HEK293T (cell line): ENCODE measurements at regions not wholly inside any gene's neighbourhood (a gene's known extent, or its start where the extent isn't known, plus 50 kb on each side); places are given as distances from the start of the nearest gene placed in this dataset.
"Not testable (repeated sequence)": the region's sequence is repeated elsewhere in the genome, so short reads cannot be mapped to it uniquely, and the experiment has no call there.

Experiments
- CTCF ChIA-PET: fragments of 350-600 bp; formaldehyde crosslinking; extraction: SDS; loops from one replicate; lab custom pipeline; 2021; ENCODE audit warnings: antibody characterized with exemption, inconsistent platforms; lab: Yijun Ruan, JAX
- POLR2A ChIA-PET: fragments of 350-600 bp; formaldehyde crosslinking; extraction: SDS; loops from one replicate; lab custom pipeline; 2020; ENCODE audit warnings: antibody characterized with exemption, inconsistent platforms; lab: Yijun Ruan, JAX
- DNase-seq: peaks from one replicate; pipeline ENCODE4 v3.0.0; 2012; ENCODE audit warnings: mixed read lengths; ENCODE audit errors: extremely low spot score
- ARNT ChIP-seq: fragments of 450-650 bp; IDR thresholded peaks from 2 replicates; pipeline ENCODE4 v1.6.1; 2017; ENCODE audit warnings: mild to moderate bottlenecking
- BHLHE40 ChIP-seq: fragments of 450-650 bp; IDR thresholded peaks from 2 replicates; pipeline ENCODE4 v1.6.1; 2016; ENCODE audit warnings: mild to moderate bottlenecking, moderate library complexity, borderline replicate concordance
- CTBP1 ChIP-seq: fragments of 450-650 bp; IDR thresholded peaks from 2 replicates; pipeline ENCODE4 v1.6.1; 2016; ENCODE audit warnings: borderline replicate concordance
- ELF4 ChIP-seq: fragments of 450-650 bp; IDR thresholded peaks from 2 replicates; pipeline ENCODE4 v1.6.1; 2017; ENCODE audit warnings: antibody characterized with exemption
- FOXA1 ChIP-seq: fragments of 450-650 bp; IDR thresholded peaks from 2 replicates; pipeline ENCODE4 v1.6.1; 2016; ENCODE audit warnings: mild to moderate bottlenecking
- FOXK2 ChIP-seq: fragments of 450-650 bp; IDR thresholded peaks from 2 replicates; pipeline ENCODE4 v1.6.1; 2016; ENCODE audit warnings: mild to moderate bottlenecking
- FOXM1 ChIP-seq: fragments of 450-650 bp; IDR thresholded peaks from 2 replicates; pipeline ENCODE4 v1.6.1; 2017; ENCODE audit warnings: mild to moderate bottlenecking, borderline replicate concordance
- HDGF ChIP-seq: fragments of 450-650 bp; IDR thresholded peaks from 2 replicates; pipeline ENCODE4 v1.6.1; 2017; ENCODE audit warnings: antibody characterized with exemption, borderline replicate concordance
- L3MBTL2 ChIP-seq: fragments of 450-650 bp; conservative IDR thresholded peaks from 2 replicates; pipeline ENCODE4 v1.6.1; 2016; ENCODE audit warnings: mild to moderate bottlenecking
- LEF1 ChIP-seq: fragments of 450-650 bp; IDR thresholded peaks from 2 replicates; pipeline ENCODE4 v1.6.1; 2017; ENCODE audit warnings: mild to moderate bottlenecking, borderline replicate concordance
- NFRKB ChIP-seq: fragments of 450-650 bp; IDR thresholded peaks from 2 replicates; pipeline ENCODE4 v1.6.1; 2016; ENCODE audit warnings: mild to moderate bottlenecking, moderate library complexity
- PKNOX1 ChIP-seq: fragments of 450-650 bp; IDR thresholded peaks from 2 replicates; pipeline ENCODE4 v1.6.1; 2016
- SP1 ChIP-seq: fragments of 450-650 bp; IDR thresholded peaks from 2 replicates; pipeline ENCODE4 v1.6.1; 2017
- SUZ12 ChIP-seq: fragments of 450-650 bp; IDR thresholded peaks from 2 replicates; pipeline ENCODE4 v1.6.1; 2016; ENCODE audit warnings: mild to moderate bottlenecking
- TARDBP ChIP-seq: fragments of 450-650 bp; IDR thresholded peaks from 2 replicates; pipeline ENCODE4 v1.6.1; 2016
- ZNF384 ChIP-seq: fragments of 450-650 bp; IDR thresholded peaks from 2 replicates; pipeline ENCODE4 v1.6.1; 2016

GRCh38 chr1:234957330-234958065 is 171.1 kb downstream of the TOMM20 start:
- peak; percentile 69 for DNase-seq
- ChIA-PET CTCF (interaction anchor here (0.6 to 1.2 kb wide), 3 partner anchors 15 to 471 kb away, joined by 3 to 4 read pairs (median 4); no protein-coding TSS in a partner anchor), POLR2A (interaction anchor here (0.7 to 3.2 kb wide), 12 partner anchors 13 to 356 kb away, joined by 3 to 18 read pairs (median 4); no protein-coding TSS in a partner anchor)
- TF ChIP-seq ZNF384 (peak; percentile 81), CTBP1 (no peak), L3MBTL2 (peak; percentile 70), BHLHE40 (no peak), TARDBP (no peak)

GRCh38 chr1:234956821-234957329 is 171.8 kb downstream of the TOMM20 start:
- TF ChIP-seq PKNOX1 (peak; percentile 40; the same call in 1 of the 2 replicates), ELF4 (no peak)
- DNase-seq, result no peak
- POLR2A ChIA-PET, result interaction anchor here (0.7 to 3.2 kb wide), 10 partner anchors 13 to 356 kb away, joined by 3 to 18 read pairs (median 4); no protein-coding TSS in a partner anchor
- CTCF ChIA-PET, result interaction anchor here (0.6 to 1.1 kb wide), 3 partner anchors 16 to 127 kb away, joined by 3 to 4 read pairs (median 3); no protein-coding TSS in a partner anchor

GRCh38 chr1:234955107-234955731 is 173.4 kb downstream of the TOMM20 start:
- CTCF ChIA-PET, result interaction anchor here (0.6 kb wide), 2 partner anchors 129 to 137 kb away, joined by 3 read pairs; no protein-coding TSS in a partner anchor
- no peak for DNase-seq
- POLR2A ChIA-PET, result no interaction called here
- no peak for TF ChIP-seq PKNOX1
- no peak for TF ChIP-seq ARNT
- no peak for TF ChIP-seq HDGF
- TF ChIP-seq LEF1, result no peak
- TF ChIP-seq FOXK2, result no peak
- no peak for TF ChIP-seq SP1
- no peak for TF ChIP-seq FOXA1
- no peak for TF ChIP-seq SUZ12
- no peak for TF ChIP-seq ELF4
- TF ChIP-seq NFRKB, result no peak
- no peak for TF ChIP-seq TARDBP
- no peak for TF ChIP-seq CTBP1
- no peak for TF ChIP-seq L3MBTL2
- no peak for TF ChIP-seq FOXM1
- TF ChIP-seq BHLHE40, result no peak
- TF ChIP-seq ZNF384, result no peak

- ChIA-PET CTCF (interaction anchor here (0.6 kb wide), 2 partner anchors 129 to 138 kb away, joined by 3 read pairs; no protein-coding TSS in a partner anchor), POLR2A (no interaction called here)
- DNase-seq, result no peak
- TF ChIP-seq CTBP1 (no peak), TARDBP (no peak), FOXK2 (no peak), L3MBTL2 (no peak), ELF4 (no peak)
Observed at GRCh38 chr1:234954613-234955012, 174.0 kb downstream of the TOMM20 start.

GRCh38 chr1:234953655-234954405 is 174.8 kb downstream of the TOMM20 start:
- ChIA-PET POLR2A (no interaction called here), CTCF (no interaction called here)
- DNase-seq, result no peak
- no peak for TF ChIP-seq L3MBTL2

- POLR2A ChIA-PET, result no interaction called here
- CTCF ChIA-PET, result interaction anchor here (0.7 kb wide), 1 partner anchor 31 kb away, joined by 5 read pairs; no protein-coding TSS in a partner anchor
- no peak for TF ChIP-seq FOXA1
- TF ChIP-seq FOXM1, result no peak
- no peak for TF ChIP-seq LEF1
- TF ChIP-seq HDGF, result no peak
- TF ChIP-seq TARDBP, result no peak
- no peak for TF ChIP-seq PKNOX1
- no peak for TF ChIP-seq ELF4
- TF ChIP-seq FOXK2, result no peak
Observed at GRCh38 chr1:234950598-234950997, 178.0 kb downstream of the TOMM20 start.

GRCh38 chr1:234949528-234949927 is 179.1 kb downstream of the TOMM20 start:
- DNase-seq, POLR2A ChIA-PET: not testable (repeated sequence)
- CTCF ChIA-PET, result interaction anchor here (0.9 kb wide), 1 partner anchor 144 kb away, joined by 3 read pairs; no protein-coding TSS in a partner anchor

More at GRCh38 chr1:234950598-234950997, 178.0 kb downstream of the TOMM20 start:
- no peak for DNase-seq
